GM13976 (cell line): ENCODE measurements at regions not wholly inside any gene's neighbourhood (a gene's known extent, or its start where the extent isn't known, plus 50 kb on each side); places are given as distances from the start of the nearest gene placed in this dataset.

Experiments used
- DNase-seq: peaks from one replicate; pipeline ENCODE4 v3.0.0; 2012; ENCODE audit warnings: low spot score
- in situ Hi-C: fragments of 300-500 bp; cut with MboI; formaldehyde crosslinking; loops from one replicate; pipeline ENCODE4 v1.12.0; 2022; ENCODE audit warnings: low sequenced_read_pairs, mixed read lengths, inconsistent platforms; ENCODE audit not compliant: unreplicated experiment
- TF ChIP-seq, protein P1 (sequence below): IDR thresholded peaks from 2 replicates; pipeline ENCODE4 v1.5.1; 2012; ENCODE audit warnings: borderline replicate concordance, mild to moderate bottlenecking; ENCODE audit not compliant: insufficient read depth; ENCODE audit errors: extremely low read depth, missing control alignments, control extremely low read depth

DNA sequence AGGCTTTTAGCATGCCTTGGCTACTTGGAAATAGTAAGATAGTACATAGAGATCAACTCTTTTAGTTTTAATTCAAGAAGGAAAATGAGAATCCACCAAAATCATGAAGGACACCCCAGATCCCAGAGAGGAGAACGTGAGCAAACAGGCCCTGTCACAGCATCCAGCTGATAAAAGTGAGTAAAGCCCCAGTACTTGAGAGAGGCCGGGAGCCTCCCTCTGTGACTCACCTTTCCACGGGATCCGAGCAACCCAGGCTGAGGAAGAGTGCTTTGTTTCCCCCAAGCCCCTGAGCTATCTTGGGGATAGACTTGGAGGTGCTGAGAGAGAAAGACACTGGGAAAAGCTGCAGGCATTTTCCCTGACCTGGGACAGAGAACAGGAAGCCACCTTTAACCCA lies 238.6 kb downstream of the DUSP10 start:
- in situ Hi-C loops = no loop called here
- DNase-seq = no peak
- TF ChIP-seq, protein P1, sequence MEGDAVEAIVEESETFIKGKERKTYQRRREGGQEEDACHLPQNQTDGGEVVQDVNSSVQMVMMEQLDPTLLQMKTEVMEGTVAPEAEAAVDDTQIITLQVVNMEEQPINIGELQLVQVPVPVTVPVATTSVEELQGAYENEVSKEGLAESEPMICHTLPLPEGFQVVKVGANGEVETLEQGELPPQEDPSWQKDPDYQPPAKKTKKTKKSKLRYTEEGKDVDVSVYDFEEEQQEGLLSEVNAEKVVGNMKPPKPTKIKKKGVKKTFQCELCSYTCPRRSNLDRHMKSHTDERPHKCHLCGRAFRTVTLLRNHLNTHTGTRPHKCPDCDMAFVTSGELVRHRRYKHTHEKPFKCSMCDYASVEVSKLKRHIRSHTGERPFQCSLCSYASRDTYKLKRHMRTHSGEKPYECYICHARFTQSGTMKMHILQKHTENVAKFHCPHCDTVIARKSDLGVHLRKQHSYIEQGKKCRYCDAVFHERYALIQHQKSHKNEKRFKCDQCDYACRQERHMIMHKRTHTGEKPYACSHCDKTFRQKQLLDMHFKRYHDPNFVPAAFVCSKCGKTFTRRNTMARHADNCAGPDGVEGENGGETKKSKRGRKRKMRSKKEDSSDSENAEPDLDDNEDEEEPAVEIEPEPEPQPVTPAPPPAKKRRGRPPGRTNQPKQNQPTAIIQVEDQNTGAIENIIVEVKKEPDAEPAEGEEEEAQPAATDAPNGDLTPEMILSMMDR = no peak

DNA sequence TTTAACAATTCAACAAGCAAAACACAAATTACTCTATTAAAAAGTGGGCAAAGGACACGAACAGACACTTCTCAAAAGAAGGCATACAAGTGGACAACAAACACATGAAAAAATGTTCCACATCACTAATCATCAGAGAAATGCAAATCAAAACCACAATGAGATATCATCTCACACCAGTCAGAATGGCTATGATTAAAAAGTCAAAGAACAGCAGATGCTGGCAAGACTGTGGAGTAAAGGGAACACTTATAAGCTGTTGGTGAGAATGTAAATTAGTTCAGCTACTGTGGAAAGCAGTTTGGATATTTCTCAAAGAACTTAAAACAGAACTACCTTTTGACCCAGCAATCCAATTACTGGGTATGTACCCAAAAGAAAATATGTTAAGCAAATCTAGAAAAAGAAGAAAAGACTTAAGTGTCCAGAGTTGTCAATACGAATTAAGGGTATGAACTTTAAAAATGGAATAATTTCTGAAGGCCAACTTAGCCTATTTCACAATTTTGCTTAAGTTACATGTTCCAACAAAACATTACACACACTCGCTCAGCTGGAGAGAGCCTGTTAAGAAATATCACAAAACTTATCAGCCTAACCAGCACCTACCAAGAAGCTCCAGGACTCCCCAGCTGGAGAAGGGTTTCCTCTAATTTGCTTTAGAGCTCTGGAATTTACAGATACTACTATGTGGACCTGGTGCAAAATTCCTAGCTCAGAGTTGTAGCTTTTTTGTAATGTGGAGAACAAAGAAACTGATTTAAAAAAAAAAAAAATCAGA lies 232.1 kb downstream of the DUSP10 start:
- in situ Hi-C loops = no loop called here
- no peak for DNase-seq
- TF ChIP-seq, protein P1 = no peak

DNA sequence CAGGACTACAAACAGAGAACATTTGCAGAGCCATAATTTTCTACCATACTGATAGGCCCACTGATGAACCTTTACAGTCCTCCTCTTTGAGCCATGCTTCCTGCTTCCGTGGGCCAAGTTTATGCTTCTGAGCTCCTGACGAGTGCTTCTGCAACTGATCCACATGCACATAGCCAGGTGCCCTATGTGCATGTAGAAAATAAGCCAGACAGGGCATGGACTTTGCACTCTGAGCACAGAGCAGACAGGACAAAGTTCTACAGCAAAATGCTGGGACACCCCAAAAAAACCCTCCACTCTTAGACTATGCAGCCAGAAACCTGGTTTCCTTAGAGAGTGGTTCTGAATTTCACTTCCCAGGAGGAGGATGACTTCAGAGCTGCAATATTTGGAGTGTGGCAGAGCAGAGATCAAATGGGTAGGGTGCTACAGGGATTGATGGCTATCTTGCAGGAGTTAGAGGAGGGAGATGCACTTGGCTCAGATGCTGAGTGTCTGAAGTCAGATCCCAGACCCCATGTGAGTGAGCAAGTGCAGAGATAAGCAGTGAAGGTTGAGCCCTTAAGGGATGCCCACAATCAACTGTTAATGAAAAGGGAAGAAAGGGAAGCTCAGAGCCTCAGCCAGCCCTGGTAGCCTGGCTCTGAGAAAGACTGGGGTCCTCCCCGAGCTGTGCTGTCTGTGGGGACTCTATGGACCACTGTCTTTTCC lies 230.9 kb downstream of the DUSP10 start:
- DNase-seq = no peak
- TF ChIP-seq, protein P1 = no peak
- in situ Hi-C loops = no loop called here

DNA sequence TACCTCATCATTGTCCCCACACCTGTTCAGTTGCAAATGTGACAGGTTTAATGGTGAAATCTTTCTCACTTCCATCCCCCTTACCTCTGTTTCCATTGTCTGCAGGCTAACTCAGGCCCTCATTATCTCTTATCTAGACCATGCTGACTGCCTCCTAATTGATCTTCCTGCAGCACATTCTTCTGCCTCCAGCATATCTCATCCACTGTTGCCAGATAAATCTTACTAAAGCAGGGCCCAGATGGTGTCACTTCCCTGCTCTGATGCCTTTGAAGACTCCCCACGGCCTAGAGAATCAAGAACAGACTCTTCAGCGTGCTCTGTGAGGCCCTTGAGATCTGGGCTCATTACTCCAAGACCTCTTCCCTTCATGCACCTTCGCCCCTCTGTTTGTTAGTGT lies 230.1 kb downstream of the DUSP10 start:
- TF ChIP-seq, protein P1 = no peak
- in situ Hi-C loops = no loop called here
- no peak for DNase-seq

DNA sequence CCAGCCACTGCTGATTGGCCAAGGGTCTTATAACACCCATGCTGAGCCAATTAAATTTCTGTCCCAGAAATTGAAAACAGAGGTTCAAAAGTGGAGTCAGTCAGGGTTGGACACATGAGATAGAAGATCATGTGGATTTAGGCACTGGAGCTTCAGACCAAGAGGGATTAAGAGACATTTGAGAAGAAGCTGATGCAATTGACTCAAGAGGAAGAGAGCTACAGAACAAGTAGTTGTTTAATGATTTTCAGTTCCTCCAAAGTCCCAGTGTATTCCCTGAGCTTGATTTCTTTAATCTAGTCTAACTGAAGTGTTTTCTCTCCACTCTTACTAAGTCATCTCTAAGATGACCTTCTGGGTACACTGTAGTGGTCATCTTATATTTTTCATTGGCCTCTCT lies 227.1 kb downstream of the DUSP10 start:
- TF ChIP-seq, protein P1 = no peak
- in situ Hi-C loops = no loop called here
- no peak for DNase-seq

DNA sequence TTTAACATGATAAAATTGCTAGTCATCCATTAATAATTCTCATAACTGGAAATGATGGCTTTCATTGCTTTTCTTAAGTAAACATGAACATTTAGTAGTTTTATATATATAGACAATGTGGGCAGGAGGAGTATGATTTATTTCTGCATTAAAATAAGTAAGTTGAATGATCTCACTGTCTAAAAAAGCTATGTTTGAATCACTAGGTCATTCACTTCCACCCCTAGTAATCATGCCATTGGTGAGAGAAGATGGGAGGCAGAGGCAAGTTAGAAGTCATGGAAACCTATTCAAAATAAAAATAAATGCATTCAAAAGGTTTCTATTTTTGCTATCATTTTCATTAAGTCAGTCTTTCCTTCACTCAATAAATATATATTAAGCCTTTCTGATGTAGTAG lies 226.4 kb downstream of the DUSP10 start:
- in situ Hi-C loops = no loop called here
- DNase-seq = no peak

More for the DNA sequence above, 226.4 kb downstream of the DUSP10 start:
- TF ChIP-seq, protein P1 = no peak
